Activated CD4-positive, alpha-beta T cell treated with anti-CD3 and anti-CD28 coated beads, Interleukin-2, amount 50 U/mL, for 16 hours (primary cell): ENCODE measurements at regions not wholly inside any gene's neighbourhood (a gene's known extent, or its start where the extent isn't known, plus 50 kb on each side); places are given as distances from the start of the nearest gene placed in this dataset.

Experiments used
- DNase-seq: peaks from one replicate; pipeline ENCODE4 v3.0.0-alpha.2; 2020

- DNase-seq: no peak
These were observed 497.8 kb downstream of the HS3ST4 start for GRCh38 chr16:26189536-26189935.

GRCh38 chr16:26194526-26194925, 502.8 kb downstream of the HS3ST4 start:
- DNase-seq: no peak

- DNase-seq: no peak
These were observed 503.5 kb downstream of the HS3ST4 start for GRCh38 chr16:26195225-26195624.

GRCh38 chr16:26196310-26196709, 504.6 kb downstream of the HS3ST4 start:
- DNase-seq: no peak

GRCh38 chr16:26196802-26197201, 505.0 kb downstream of the HS3ST4 start:
- DNase-seq: no peak

GRCh38 chr16:26197707-26198106, 505.9 kb downstream of the HS3ST4 start:
- DNase-seq: no peak

- DNase-seq: no peak
These were observed 506.5 kb downstream of the HS3ST4 start for GRCh38 chr16:26198221-26198620.

- DNase-seq: no peak
These were observed 512.4 kb downstream of the HS3ST4 start for GRCh38 chr16:26204138-26204537.

GRCh38 chr16:26211542-26211941, 519.8 kb downstream of the HS3ST4 start:
- no peak for DNase-seq

GRCh38 chr16:26212599-26212998, 520.8 kb downstream of the HS3ST4 start:
- no peak for DNase-seq

- DNase-seq: no peak
These were observed 522.9 kb downstream of the HS3ST4 start for GRCh38 chr16:26214581-26215174.

GRCh38 chr16:26220894-26221293, 529.1 kb downstream of the HS3ST4 start:
- no peak for DNase-seq

- no peak for DNase-seq
These were observed 539.9 kb downstream of the HS3ST4 start for GRCh38 chr16:26231647-26232046.

GRCh38 chr16:26240807-26241206, 549.0 kb downstream of the HS3ST4 start:
- no peak for DNase-seq

GRCh38 chr16:26247063-26247462, 555.3 kb downstream of the HS3ST4 start:
- no peak for DNase-seq

- no peak for DNase-seq
These were observed 560.8 kb downstream of the HS3ST4 start for GRCh38 chr16:26252598-26252997.

- no peak for DNase-seq
These were observed 569.9 kb downstream of the HS3ST4 start for GRCh38 chr16:26261621-26262020.

- no peak for DNase-seq
These were observed 571.6 kb downstream of the HS3ST4 start for GRCh38 chr16:26263406-26263805.

GRCh38 chr16:26267641-26268040, 575.9 kb downstream of the HS3ST4 start:
- no peak for DNase-seq

- DNase-seq: no peak
These were observed 577.9 kb downstream of the HS3ST4 start for GRCh38 chr16:26269673-26270072.

GRCh38 chr16:26273607-26274006, 581.8 kb downstream of the HS3ST4 start:
- no peak for DNase-seq

GRCh38 chr16:26275021-26275590, 583.3 kb downstream of the HS3ST4 start:
- no peak for DNase-seq

GRCh38 chr16:26276289-26276688, 584.5 kb downstream of the HS3ST4 start:
- DNase-seq: no peak

GRCh38 chr16:26281381-26282110, 589.8 kb downstream of the HS3ST4 start:
- DNase-seq: no peak
